ENCODE measurements at regions not wholly inside any gene's neighbourhood (a gene's known extent, or its start where the extent isn't known, plus 50 kb on each side); places are given as distances from the start of the nearest gene placed in this dataset.
A peak's percentile ranks its signal among the peaks of the same experiment; 100 is the strongest.

GRCh38 chr16:82522026-82522425 is 104.7 kb upstream of the CDH13 start:
- TF ChIP-seq CTCF (conservative IDR thresholded peaks at IDR 0.05; ENCODE audit: low read length): no peak
- DNase-seq (ENCODE audit: low read depth): no peak
- no peak overlapping the region for H3K4me3 ChIP-seq (ENCODE audit: low read length)

GRCh38 chr16:82518811-82519210 is 108.0 kb upstream of the CDH13 start:
- DNase-seq (ENCODE audit: low read depth): no peak
- TF ChIP-seq CTCF (conservative IDR thresholded peaks at IDR 0.05; ENCODE audit: low read length): no peak
- no peak overlapping the region for H3K4me3 ChIP-seq (ENCODE audit: low read length)

- TF ChIP-seq CTCF (conservative IDR thresholded peaks at IDR 0.05; ENCODE audit: low read length): no peak
- DNase-seq (ENCODE audit: low read depth): no peak
- no peak overlapping the region for H3K4me3 ChIP-seq (ENCODE audit: low read length)
Measured at GRCh38 chr16:82514262-82514661, 112.5 kb upstream of the CDH13 start.

GRCh38 chr16:82510789-82511305 is 115.9 kb upstream of the CDH13 start:
- no peak for TF ChIP-seq CTCF (conservative IDR thresholded peaks at IDR 0.05; ENCODE audit: low read length)
- H3K4me3 ChIP-seq (ENCODE audit: low read length): no peak overlapping the region
- no peak for DNase-seq (ENCODE audit: low read depth)

- TF ChIP-seq CTCF (conservative IDR thresholded peaks at IDR 0.05; ENCODE audit: low read length): no peak
- H3K4me3 ChIP-seq (ENCODE audit: low read length): no peak overlapping the region
- DNase-seq (ENCODE audit: low read depth): no peak
Measured at GRCh38 chr16:82509691-82510430, 116.9 kb upstream of the CDH13 start.

- peak; percentile 46 for DNase-seq (ENCODE audit: low read depth)
- no peak for TF ChIP-seq CTCF (conservative IDR thresholded peaks at IDR 0.05; ENCODE audit: low read length)
- no peak overlapping the region for H3K4me3 ChIP-seq (ENCODE audit: low read length)
Measured at GRCh38 chr16:82506692-82507670, 119.8 kb upstream of the CDH13 start.
